Vagina (tissue), 2 donors: ENCODE measurements at regions not wholly inside any gene's neighbourhood (a gene's known extent, or its start where the extent isn't known, plus 50 kb on each side); places are given as distances from the start of the nearest gene placed in this dataset.

Experiments
- DNase-seq, 2 donors: peaks; one replicate each; pipeline ENCODE4 v3.0.0-alpha.2; 2017; ENCODE audit errors: extremely low spot score in 2 of 2
- H3K27ac ChIP-seq: fragments of 200-600 bp; sonication (generic); one replicate; pipeline ENCODE4 v1.5.1; 2019
- H3K27me3 ChIP-seq: fragments of 200-600 bp; sonication (generic); one replicate; pipeline ENCODE4 v1.5.1; 2019
- H3K36me3 ChIP-seq, 2 donors: fragments of 200-600 bp; sonication (generic); one replicate each; pipeline ENCODE4 v1.5.1; 2017 to 2019
- H3K4me1 ChIP-seq: fragments of 200-600 bp; sonication (generic); one replicate; pipeline ENCODE4 v1.5.1; 2019
- H3K4me3 ChIP-seq, 2 donors: fragments of 200-600 bp; sonication (generic); 1 replicate in 1 of 2; 2 replicates in 1 of 2; pipeline ENCODE4 v1.5.1; 2016 to 2019
- H3K9me3 ChIP-seq: fragments of 200-600 bp; sonication (generic); one replicate; pipeline ENCODE4 v1.5.1; 2019
- CTCF ChIP-seq, 3 experiments: fragments of 450-650 bp in 2 of 3; fragments of 200-600 bp in 1 of 3; sonication (generic) in 1 of 3; IDR thresholded peaks; one replicate each; pipeline ENCODE4 v1.5.1; 2017 to 2019; ENCODE audit warnings: antibody characterized with exemption in 3 of 3, mild to moderate bottlenecking in 2 of 3, moderate library complexity in 2 of 3
- POLR2A ChIP-seq, 2 donors: fragments of 450-650 bp; IDR thresholded peaks; one replicate each; pipeline ENCODE4 v1.6.1; 2017; ENCODE audit warnings: antibody characterized with exemption in 2 of 2, mild to moderate bottlenecking in 2 of 2, moderate library complexity in 2 of 2
- POLR2AphosphoS5 ChIP-seq, 2 donors: sonication (generic); formaldehyde crosslinking; IDR thresholded peaks; one replicate each; pipeline ENCODE4 v1.9.0; 2017; ENCODE audit warnings: antibody characterized with exemption in 2 of 2, mild to moderate bottlenecking in 2 of 2, low read depth in 1 of 2; ENCODE audit not compliant: insufficient read depth in 1 of 2
- intact Hi-C: fragments of 100-400 bp; cut with DNase I; formaldehyde crosslinking; loops from one replicate; pipeline ENCODE4 v1.15.1; 2023

GRCh38 chr18:25454730-25455129 is 102.8 kb upstream of the ZNF521 start:
- no peaks in the 10 kb centered on the region for H3K36me3 ChIP-seq
- no peak for TF ChIP-seq CTCF (IDR thresholded peaks at IDR 0.05)
- no peak for TF ChIP-seq POLR2AphosphoS5 (IDR thresholded peaks at IDR 0.05; ENCODE audit: insufficient read depth in 1 of 2, low read depth in 1 of 2)
- TF ChIP-seq POLR2A (IDR thresholded peaks at IDR 0.05), result no peak
- H3K9me3 ChIP-seq, result no peaks in the 10 kb centered on the region
- H3K4me1 ChIP-seq, result no peaks in the 10 kb centered on the region
- intact Hi-C loops, result no loop called here
- H3K27ac ChIP-seq, result no peak overlapping the region
- no peak overlapping the region for H3K4me3 ChIP-seq
- DNase-seq, result no peak
- H3K27me3 ChIP-seq, result no peaks in the 10 kb centered on the region

- no peak overlapping the region for H3K27ac ChIP-seq
- H3K9me3 ChIP-seq, result no peaks in the 10 kb centered on the region
- H3K36me3 ChIP-seq, result no peaks in the 10 kb centered on the region
- no peaks in the 10 kb centered on the region for H3K27me3 ChIP-seq
- DNase-seq, result no peak
- intact Hi-C loops, result no loop called here
- H3K4me3 ChIP-seq, result no peak overlapping the region
- TF ChIP-seq CTCF (IDR thresholded peaks at IDR 0.05), result no peak
- no peak for TF ChIP-seq POLR2AphosphoS5 (IDR thresholded peaks at IDR 0.05; ENCODE audit: insufficient read depth in 1 of 2, low read depth in 1 of 2)
- TF ChIP-seq POLR2A (IDR thresholded peaks at IDR 0.05), result no peak
- H3K4me1 ChIP-seq, result no peaks in the 10 kb centered on the region
Observed at GRCh38 chr18:25454270-25454659, 102.3 kb upstream of the ZNF521 start.

- H3K27me3 ChIP-seq, result no peaks in the 10 kb centered on the region
- H3K27ac ChIP-seq, result no peak overlapping the region
- no peak for DNase-seq
- no peaks in the 10 kb centered on the region for H3K36me3 ChIP-seq
- TF ChIP-seq POLR2A (IDR thresholded peaks at IDR 0.05) (no peak), POLR2AphosphoS5 (IDR thresholded peaks at IDR 0.05; ENCODE audit: insufficient read depth in 1 of 2, low read depth in 1 of 2) (no peak), CTCF (IDR thresholded peaks at IDR 0.05) (no peak)
- no peaks in the 10 kb centered on the region for H3K9me3 ChIP-seq
- H3K4me3 ChIP-seq, result no peak overlapping the region
- intact Hi-C loops, result no loop called here
- no peaks in the 10 kb centered on the region for H3K4me1 ChIP-seq
Observed at GRCh38 chr18:25453556-25454269, 101.7 kb upstream of the ZNF521 start.

GRCh38 chr18:25451077-25451658 is 99.2 kb upstream of the ZNF521 start:
- intact Hi-C loops, result no loop called here
- Histone ChIP-seq H3K4me3 (no peak overlapping the region), H3K36me3 (no peaks in the 10 kb centered on the region), H3K4me1 (no peaks in the 10 kb centered on the region), H3K27me3 (no peaks in the 10 kb centered on the region), H3K9me3 (no peaks in the 10 kb centered on the region), H3K27ac (no peak overlapping the region)
- no peak for DNase-seq
- TF ChIP-seq CTCF (IDR thresholded peaks at IDR 0.05), result no peak
- no peak for TF ChIP-seq POLR2AphosphoS5 (IDR thresholded peaks at IDR 0.05; ENCODE audit: insufficient read depth in 1 of 2, low read depth in 1 of 2)
- TF ChIP-seq POLR2A (IDR thresholded peaks at IDR 0.05), result no peak

GRCh38 chr18:25449046-25449445 is 97.1 kb upstream of the ZNF521 start:
- H3K36me3 ChIP-seq, result no peaks in the 10 kb centered on the region
- intact Hi-C loops, result no loop called here
- H3K4me1 ChIP-seq, result no peaks in the 10 kb centered on the region
- no peaks in the 10 kb centered on the region for H3K27me3 ChIP-seq
- no peaks in the 10 kb centered on the region for H3K9me3 ChIP-seq
- TF ChIP-seq CTCF (IDR thresholded peaks at IDR 0.05) (no peak), POLR2AphosphoS5 (IDR thresholded peaks at IDR 0.05; ENCODE audit: insufficient read depth in 1 of 2, low read depth in 1 of 2) (no peak), POLR2A (IDR thresholded peaks at IDR 0.05) (no peak)
- H3K4me3 ChIP-seq, result no peak overlapping the region
- DNase-seq, result no peak
- no peak overlapping the region for H3K27ac ChIP-seq
